ENCODE measurements at regions not wholly inside any gene's neighbourhood (a gene's known extent, or its start where the extent isn't known, plus 50 kb on each side); places are given as distances from the start of the nearest gene placed in this dataset.

GRCh38 chr4:31458813-31459212 is 738.6 kb downstream of the PCDH7 start:
- no peak for TF ChIP-seq CTCF (IDR thresholded peaks at IDR 0.05)
- TF ChIP-seq POLR2A (IDR thresholded peaks at IDR 0.05) = no peak
- no peak for TF ChIP-seq POLR2AphosphoS5 (IDR thresholded peaks at IDR 0.05)

Data from stomach (tissue), 4 donors.